ENCODE measurements at regions not wholly inside any gene's neighbourhood (a gene's known extent, or its start where the extent isn't known, plus 50 kb on each side); places are given as distances from the start of the nearest gene placed in this dataset.

DNA sequence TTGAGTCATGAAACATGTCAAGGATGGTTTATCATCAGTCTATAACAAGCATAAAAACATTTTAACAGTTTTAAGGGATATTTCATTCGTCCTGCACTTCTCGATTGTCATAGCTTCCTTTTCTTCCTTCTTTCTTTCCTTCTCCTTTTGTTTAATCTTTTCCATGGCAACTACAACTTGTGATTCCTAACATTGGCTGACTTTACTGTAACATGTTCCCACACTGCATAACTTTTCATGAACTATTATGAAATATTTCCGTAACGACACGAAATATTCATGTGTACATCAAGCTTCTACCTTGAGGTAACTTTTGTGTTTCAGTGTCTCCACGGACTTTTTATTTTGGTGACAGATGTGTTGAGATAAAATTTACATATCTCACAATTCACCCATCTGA lies 134.4 kb downstream of the ACTR3 start:
- Histone ChIP-seq H4K20me1 (ENCODE audit: control insufficient read depth, extremely low read depth, insufficient read depth, low read length) (no peaks in the 10 kb centered on the region), H3K4me2 (ENCODE audit: extremely low read depth, insufficient read depth, low read length) (no peak overlapping the region), H3K79me2 (ENCODE audit: control insufficient read depth, insufficient read depth, low read length) (no peaks in the 10 kb centered on the region), H3K27me3 (ENCODE audit: control insufficient read depth, insufficient read depth, low read length) (no peaks in the 10 kb centered on the region), H3K4me1 (ENCODE audit: control insufficient read depth, extremely low read depth, insufficient read depth, low read length) (peaks cover 2% of the 10 kb centered on the region), H3K27ac (ENCODE audit: insufficient read depth, low read length) (no peak overlapping the region), H3K9me3 (ENCODE audit: control insufficient read depth, insufficient read depth, low read depth, low read length) (no peaks in the 10 kb centered on the region), H3K36me3 (ENCODE audit: control insufficient read depth, insufficient read depth, low read length) (no peaks in the 10 kb centered on the region), H2AFZ (ENCODE audit: low read length) (no peak overlapping the region), H3K4me3 (replicated peaks in 1 of 4; ENCODE audit: control extremely low read depth in 1 of 4, insufficient read depth in 1 of 4, low read depth in 3 of 4, low read length in 4 of 4) (no peak overlapping the region), H3K9ac (ENCODE audit: insufficient read depth, low read length) (no peak overlapping the region)
- no peak for TF ChIP-seq EZH2 (IDR thresholded peaks at IDR 0.05; ENCODE audit: low read length, missing control alignments)
- TF ChIP-seq, protein P1, sequence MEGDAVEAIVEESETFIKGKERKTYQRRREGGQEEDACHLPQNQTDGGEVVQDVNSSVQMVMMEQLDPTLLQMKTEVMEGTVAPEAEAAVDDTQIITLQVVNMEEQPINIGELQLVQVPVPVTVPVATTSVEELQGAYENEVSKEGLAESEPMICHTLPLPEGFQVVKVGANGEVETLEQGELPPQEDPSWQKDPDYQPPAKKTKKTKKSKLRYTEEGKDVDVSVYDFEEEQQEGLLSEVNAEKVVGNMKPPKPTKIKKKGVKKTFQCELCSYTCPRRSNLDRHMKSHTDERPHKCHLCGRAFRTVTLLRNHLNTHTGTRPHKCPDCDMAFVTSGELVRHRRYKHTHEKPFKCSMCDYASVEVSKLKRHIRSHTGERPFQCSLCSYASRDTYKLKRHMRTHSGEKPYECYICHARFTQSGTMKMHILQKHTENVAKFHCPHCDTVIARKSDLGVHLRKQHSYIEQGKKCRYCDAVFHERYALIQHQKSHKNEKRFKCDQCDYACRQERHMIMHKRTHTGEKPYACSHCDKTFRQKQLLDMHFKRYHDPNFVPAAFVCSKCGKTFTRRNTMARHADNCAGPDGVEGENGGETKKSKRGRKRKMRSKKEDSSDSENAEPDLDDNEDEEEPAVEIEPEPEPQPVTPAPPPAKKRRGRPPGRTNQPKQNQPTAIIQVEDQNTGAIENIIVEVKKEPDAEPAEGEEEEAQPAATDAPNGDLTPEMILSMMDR (conservative IDR thresholded peaks at IDR 0.05 in 1 of 2, IDR thresholded peaks at IDR 0.05 in 1 of 2; ENCODE audit: low read depth in 1 of 2, low read length in 2 of 2), result no peak
- no peak for DNase-seq (ENCODE audit: low read depth in 2 of 2)

DNA sequence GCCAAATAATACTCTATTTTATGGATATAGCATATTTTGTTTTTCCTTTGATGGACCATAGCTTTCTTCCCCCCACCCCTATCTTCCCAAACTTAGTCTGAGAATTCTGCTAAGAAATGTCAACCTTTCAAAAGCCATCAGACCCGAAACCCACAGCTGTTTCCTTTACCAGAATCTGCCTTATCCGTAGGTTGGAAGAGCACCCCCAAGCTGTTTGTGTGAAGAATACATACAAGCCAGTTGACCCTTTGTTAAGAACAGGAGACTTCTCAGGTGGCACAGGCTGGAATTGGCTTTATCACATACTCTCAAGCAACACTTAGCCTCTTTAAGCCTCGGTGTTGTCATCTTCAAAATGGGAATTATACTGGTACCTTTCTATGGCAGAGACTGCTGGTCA lies 135.1 kb downstream of the ACTR3 start:
- no peaks in the 10 kb centered on the region for H3K79me2 ChIP-seq (ENCODE audit: control insufficient read depth, insufficient read depth, low read length)
- H3K9me3 ChIP-seq (ENCODE audit: control insufficient read depth, insufficient read depth, low read depth, low read length), result no peaks in the 10 kb centered on the region
- no peak for DNase-seq (ENCODE audit: low read depth in 2 of 2)
- TF ChIP-seq EZH2 (IDR thresholded peaks at IDR 0.05; ENCODE audit: low read length, missing control alignments), result no peak
- TF ChIP-seq, protein P1 (conservative IDR thresholded peaks at IDR 0.05 in 1 of 2, IDR thresholded peaks at IDR 0.05 in 1 of 2; ENCODE audit: low read depth in 1 of 2, low read length in 2 of 2), result no peak
- H3K36me3 ChIP-seq (ENCODE audit: control insufficient read depth, insufficient read depth, low read length), result no peaks in the 10 kb centered on the region
- H4K20me1 ChIP-seq (ENCODE audit: control insufficient read depth, extremely low read depth, insufficient read depth, low read length), result no peaks in the 10 kb centered on the region
- no peak overlapping the region for H2AFZ ChIP-seq (ENCODE audit: low read length)
- no peak overlapping the region for H3K4me2 ChIP-seq (ENCODE audit: extremely low read depth, insufficient read depth, low read length)
- no peak overlapping the region for H3K9ac ChIP-seq (ENCODE audit: insufficient read depth, low read length)
- no peak overlapping the region for H3K4me3 ChIP-seq (replicated peaks in 1 of 4; ENCODE audit: control extremely low read depth in 1 of 4, insufficient read depth in 1 of 4, low read depth in 3 of 4, low read length in 4 of 4)
- no peaks in the 10 kb centered on the region for H3K27me3 ChIP-seq (ENCODE audit: control insufficient read depth, insufficient read depth, low read length)
- no peak overlapping the region for H3K27ac ChIP-seq (ENCODE audit: insufficient read depth, low read length)
- H3K4me1 ChIP-seq (ENCODE audit: control insufficient read depth, extremely low read depth, insufficient read depth, low read length), result peaks cover 2% of the 10 kb centered on the region

DNA sequence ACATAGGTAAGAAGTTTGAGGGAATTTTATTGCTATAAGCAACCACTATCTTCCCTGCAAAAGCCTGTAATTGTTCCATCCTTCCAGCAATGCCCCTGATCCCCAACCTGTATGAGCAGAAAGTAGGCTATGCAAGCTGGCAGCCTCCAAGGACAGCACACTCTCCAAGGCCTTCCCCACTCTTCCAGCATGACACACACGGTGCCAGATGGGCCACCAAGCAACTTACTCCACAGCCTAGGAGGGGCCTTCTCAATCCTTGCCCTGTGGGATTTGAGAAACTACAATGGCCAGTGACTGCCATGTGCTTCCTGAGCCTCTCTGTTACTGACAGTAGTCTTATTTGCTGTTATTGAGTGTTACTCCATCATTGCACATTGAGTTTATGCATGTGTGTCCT lies 137.5 kb downstream of the ACTR3 start:
- Histone ChIP-seq H2AFZ (ENCODE audit: low read length) (no peak overlapping the region), H3K4me2 (ENCODE audit: extremely low read depth, insufficient read depth, low read length) (no peak overlapping the region), H3K4me1 (ENCODE audit: control insufficient read depth, extremely low read depth, insufficient read depth, low read length) (peaks cover 2% of the 10 kb centered on the region), H3K27ac (ENCODE audit: insufficient read depth, low read length) (no peak overlapping the region), H3K79me2 (ENCODE audit: control insufficient read depth, insufficient read depth, low read length) (no peaks in the 10 kb centered on the region), H3K9me3 (ENCODE audit: control insufficient read depth, insufficient read depth, low read depth, low read length) (no peaks in the 10 kb centered on the region), H3K9ac (ENCODE audit: insufficient read depth, low read length) (no peak overlapping the region), H3K36me3 (ENCODE audit: control insufficient read depth, insufficient read depth, low read length) (no peaks in the 10 kb centered on the region), H4K20me1 (ENCODE audit: control insufficient read depth, extremely low read depth, insufficient read depth, low read length) (no peaks in the 10 kb centered on the region), H3K4me3 (replicated peaks in 1 of 4; ENCODE audit: control extremely low read depth in 1 of 4, insufficient read depth in 1 of 4, low read depth in 3 of 4, low read length in 4 of 4) (no peak overlapping the region), H3K27me3 (ENCODE audit: control insufficient read depth, insufficient read depth, low read length) (peaks cover 2% of the 10 kb centered on the region)
- TF ChIP-seq, protein P1 (conservative IDR thresholded peaks at IDR 0.05 in 1 of 2, IDR thresholded peaks at IDR 0.05 in 1 of 2; ENCODE audit: low read depth in 1 of 2, low read length in 2 of 2), result no peak
- no peak for TF ChIP-seq EZH2 (IDR thresholded peaks at IDR 0.05; ENCODE audit: low read length, missing control alignments)
- no peak for DNase-seq (ENCODE audit: low read depth in 2 of 2)

Data from fibroblast of lung (primary cell).